WERI-Rb-1 (cell line): ENCODE measurements at regions not wholly inside any gene's neighbourhood (a gene's known extent, or its start where the extent isn't known, plus 50 kb on each side); places are given as distances from the start of the nearest gene placed in this dataset.

Source experiments
- DNase-seq: peaks from one replicate; pipeline ENCODE4 v3.0.0-alpha.2; 2020
- H3K27ac ChIP-seq: fragments of 250-450 bp; sonication (Bioruptor Pico); 2 replicates; pipeline ENCODE4 v1.5.1; 2020; ENCODE audit warnings: mild to moderate bottlenecking, moderate library complexity
- H3K27me3 ChIP-seq: fragments of 250-450 bp; sonication (Bioruptor Pico); 2 replicates; pipeline ENCODE4 v1.5.1; 2021; ENCODE audit warnings: mild to moderate bottlenecking, low read depth, moderate library complexity; ENCODE audit not compliant: insufficient read depth, severe bottlenecking
- H3K36me3 ChIP-seq: fragments of 250-450 bp; sonication (Bioruptor Pico); 2 replicates; pipeline ENCODE4 v1.5.1; 2020; ENCODE audit warnings: mild to moderate bottlenecking, moderate library complexity
- H3K4me3 ChIP-seq: 2 replicates; pipeline ENCODE4 v1.5.1; 2011; ENCODE audit warnings: low read depth, mild to moderate bottlenecking, control low read depth, low read length
- H3K9me3 ChIP-seq: fragments of 250-450 bp; sonication (Bioruptor Pico); 2 replicates; pipeline ENCODE4 v1.5.1; 2021; ENCODE audit warnings: mild to moderate bottlenecking, moderate library complexity; ENCODE audit not compliant: severe bottlenecking
- CTCF ChIP-seq: IDR thresholded peaks from 2 replicates; pipeline ENCODE4 v1.5.1; 2011; ENCODE audit warnings: low read depth, mild to moderate bottlenecking, control low read depth, inconsistent platforms, low read length

GRCh38 chr16:55263271-55264250 is 60.4 kb upstream of the IRX6 start:
- H3K36me3 ChIP-seq, result no peaks in the 10 kb centered on the region
- no peak for TF ChIP-seq CTCF
- no peak overlapping the region for H3K27ac ChIP-seq
- H3K4me3 ChIP-seq, result no peak overlapping the region
- H3K27me3 ChIP-seq, result no peaks in the 10 kb centered on the region
- H3K9me3 ChIP-seq, result no peaks in the 10 kb centered on the region
- DNase-seq, result no peak

GRCh38 chr16:55264949-55265348 is 59.1 kb upstream of the IRX6 start:
- DNase-seq, result no peak
- no peak for TF ChIP-seq CTCF
- Histone ChIP-seq H3K36me3 (no peaks in the 10 kb centered on the region), H3K9me3 (no peaks in the 10 kb centered on the region), H3K27me3 (no peaks in the 10 kb centered on the region), H3K4me3 (no peak overlapping the region), H3K27ac (no peak overlapping the region)

GRCh38 chr16:55265926-55266325 is 58.1 kb upstream of the IRX6 start:
- no peak overlapping the region for H3K4me3 ChIP-seq
- no peak for DNase-seq
- no peaks in the 10 kb centered on the region for H3K9me3 ChIP-seq
- no peak for TF ChIP-seq CTCF
- H3K36me3 ChIP-seq, result no peaks in the 10 kb centered on the region
- no peak overlapping the region for H3K27ac ChIP-seq
- no peaks in the 10 kb centered on the region for H3K27me3 ChIP-seq

- no peaks in the 10 kb centered on the region for H3K36me3 ChIP-seq
- no peaks in the 10 kb centered on the region for H3K27me3 ChIP-seq
- DNase-seq, result no peak
- no peaks in the 10 kb centered on the region for H3K9me3 ChIP-seq
- TF ChIP-seq CTCF, result no peak
- no peak overlapping the region for H3K4me3 ChIP-seq
- H3K27ac ChIP-seq, result no peak overlapping the region
Measured at GRCh38 chr16:55271945-55272513, 52.0 kb upstream of the IRX6 start.

GRCh38 chr16:55272744-55273143 is 51.3 kb upstream of the IRX6 start:
- DNase-seq, result no peak
- Histone ChIP-seq H3K27me3 (no peaks in the 10 kb centered on the region), H3K27ac (no peak overlapping the region), H3K36me3 (no peaks in the 10 kb centered on the region), H3K4me3 (no peak overlapping the region), H3K9me3 (no peaks in the 10 kb centered on the region)
- TF ChIP-seq CTCF, result no peak
